B cell (primary cell): ENCODE measurements at regions not wholly inside any gene's neighbourhood (a gene's known extent, or its start where the extent isn't known, plus 50 kb on each side); places are given as distances from the start of the nearest gene placed in this dataset.

ENCODE experiments used
- EZH2 ChIP-seq: IDR thresholded peaks from 2 replicates; pipeline ENCODE4 v1.6.1; 2012; ENCODE audit warnings: borderline replicate concordance, low read depth, mild to moderate bottlenecking, moderate library complexity, low read length; ENCODE audit not compliant: insufficient read depth, poor library complexity, severe bottlenecking
- TF ChIP-seq, protein P1 (sequence below): fragments of 200-600 bp; IDR thresholded peaks from one replicate; pipeline ENCODE4 v1.8.0; 2022; ENCODE audit warnings: antibody characterized with exemption, mild to moderate bottlenecking

DNA sequence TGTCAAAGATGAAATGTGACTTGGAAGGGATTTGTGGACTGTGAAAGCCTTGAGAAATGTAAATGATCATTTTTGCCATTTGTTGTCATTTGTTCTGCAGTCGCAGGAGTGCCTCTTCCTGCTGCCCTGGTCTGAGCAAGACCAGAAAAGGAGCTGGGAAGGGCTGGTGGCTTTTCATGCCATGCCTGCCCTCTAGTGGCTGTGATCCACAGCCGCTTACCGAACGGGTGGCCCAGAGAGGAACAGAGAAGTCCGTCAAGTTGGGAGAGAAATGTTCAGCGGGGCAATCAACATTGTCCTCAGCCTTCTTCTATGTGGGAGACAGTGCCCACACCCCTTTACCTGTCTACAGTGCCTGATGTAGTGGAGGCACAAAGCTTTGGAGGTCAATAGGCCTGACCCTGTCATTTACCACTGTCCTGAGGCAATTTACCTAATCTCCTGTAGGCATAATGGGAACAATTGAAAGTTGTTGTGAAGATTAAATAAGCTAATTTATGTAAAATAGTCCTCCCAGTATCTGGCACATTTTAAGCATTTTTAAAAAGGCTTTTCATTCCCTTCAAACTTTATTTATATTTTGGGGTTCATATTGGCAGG is 224.5 kb downstream of the B3GLCT start:
- TF ChIP-seq, protein P1, sequence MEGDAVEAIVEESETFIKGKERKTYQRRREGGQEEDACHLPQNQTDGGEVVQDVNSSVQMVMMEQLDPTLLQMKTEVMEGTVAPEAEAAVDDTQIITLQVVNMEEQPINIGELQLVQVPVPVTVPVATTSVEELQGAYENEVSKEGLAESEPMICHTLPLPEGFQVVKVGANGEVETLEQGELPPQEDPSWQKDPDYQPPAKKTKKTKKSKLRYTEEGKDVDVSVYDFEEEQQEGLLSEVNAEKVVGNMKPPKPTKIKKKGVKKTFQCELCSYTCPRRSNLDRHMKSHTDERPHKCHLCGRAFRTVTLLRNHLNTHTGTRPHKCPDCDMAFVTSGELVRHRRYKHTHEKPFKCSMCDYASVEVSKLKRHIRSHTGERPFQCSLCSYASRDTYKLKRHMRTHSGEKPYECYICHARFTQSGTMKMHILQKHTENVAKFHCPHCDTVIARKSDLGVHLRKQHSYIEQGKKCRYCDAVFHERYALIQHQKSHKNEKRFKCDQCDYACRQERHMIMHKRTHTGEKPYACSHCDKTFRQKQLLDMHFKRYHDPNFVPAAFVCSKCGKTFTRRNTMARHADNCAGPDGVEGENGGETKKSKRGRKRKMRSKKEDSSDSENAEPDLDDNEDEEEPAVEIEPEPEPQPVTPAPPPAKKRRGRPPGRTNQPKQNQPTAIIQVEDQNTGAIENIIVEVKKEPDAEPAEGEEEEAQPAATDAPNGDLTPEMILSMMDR = peak; percentile 80
- no peak for TF ChIP-seq EZH2
